Lower leg skin (tissue), 3 donors: ENCODE measurements at regions not wholly inside any gene's neighbourhood (a gene's known extent, or its start where the extent isn't known, plus 50 kb on each side); places are given as distances from the start of the nearest gene placed in this dataset.

ENCODE experiments used
- POLR2A ChIP-seq, 2 donors: fragments of 450-650 bp; IDR thresholded peaks; one replicate each; pipeline ENCODE4 v1.6.1; 2016 to 2017; ENCODE audit warnings: antibody characterized with exemption in 2 of 2, mild to moderate bottlenecking in 1 of 2, moderate library complexity in 1 of 2
- TF ChIP-seq, protein P1 (sequence below), 3 donors: fragments of 450-650 bp; IDR thresholded peaks; one replicate each; pipeline ENCODE4 v1.5.1; 2016; ENCODE audit warnings: antibody characterized with exemption in 3 of 3, mild to moderate bottlenecking in 3 of 3, moderate library complexity in 2 of 3

DNA sequence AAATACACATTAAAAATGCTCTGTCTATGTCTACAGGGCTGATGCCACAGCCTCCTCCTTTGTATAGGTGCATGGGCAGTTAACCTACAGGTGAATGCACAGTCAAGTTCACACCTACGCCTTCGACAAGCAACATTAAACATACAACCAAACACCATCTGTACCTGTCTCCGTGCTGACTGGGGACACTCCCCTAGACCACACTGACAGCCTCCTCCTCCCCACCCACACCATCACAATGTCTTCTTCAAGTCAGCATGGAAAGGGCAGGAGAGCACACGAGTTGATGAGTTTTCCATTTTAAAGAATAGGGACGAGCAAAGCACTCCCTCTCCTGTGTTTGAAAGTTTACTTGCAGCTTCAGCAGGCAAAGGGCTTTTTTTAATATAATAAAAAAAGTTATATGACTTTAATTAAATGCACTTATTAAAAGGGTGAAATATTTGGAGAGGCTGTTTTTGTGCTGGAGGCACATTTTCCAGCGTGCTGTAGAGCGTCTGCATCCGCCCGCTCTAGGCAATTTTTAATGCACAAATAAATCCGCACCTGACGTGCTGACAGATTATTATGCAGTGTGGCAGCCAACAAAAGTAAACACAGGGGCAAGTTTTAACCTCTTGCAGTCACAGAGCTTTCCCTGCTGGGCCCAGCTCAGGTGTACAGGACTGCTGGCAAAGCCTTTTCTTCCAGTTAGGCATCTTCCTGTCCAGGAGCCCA lies 367.9 kb downstream of the SOX9 start:
- TF ChIP-seq, protein P1, sequence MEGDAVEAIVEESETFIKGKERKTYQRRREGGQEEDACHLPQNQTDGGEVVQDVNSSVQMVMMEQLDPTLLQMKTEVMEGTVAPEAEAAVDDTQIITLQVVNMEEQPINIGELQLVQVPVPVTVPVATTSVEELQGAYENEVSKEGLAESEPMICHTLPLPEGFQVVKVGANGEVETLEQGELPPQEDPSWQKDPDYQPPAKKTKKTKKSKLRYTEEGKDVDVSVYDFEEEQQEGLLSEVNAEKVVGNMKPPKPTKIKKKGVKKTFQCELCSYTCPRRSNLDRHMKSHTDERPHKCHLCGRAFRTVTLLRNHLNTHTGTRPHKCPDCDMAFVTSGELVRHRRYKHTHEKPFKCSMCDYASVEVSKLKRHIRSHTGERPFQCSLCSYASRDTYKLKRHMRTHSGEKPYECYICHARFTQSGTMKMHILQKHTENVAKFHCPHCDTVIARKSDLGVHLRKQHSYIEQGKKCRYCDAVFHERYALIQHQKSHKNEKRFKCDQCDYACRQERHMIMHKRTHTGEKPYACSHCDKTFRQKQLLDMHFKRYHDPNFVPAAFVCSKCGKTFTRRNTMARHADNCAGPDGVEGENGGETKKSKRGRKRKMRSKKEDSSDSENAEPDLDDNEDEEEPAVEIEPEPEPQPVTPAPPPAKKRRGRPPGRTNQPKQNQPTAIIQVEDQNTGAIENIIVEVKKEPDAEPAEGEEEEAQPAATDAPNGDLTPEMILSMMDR (IDR thresholded peaks at IDR 0.05): no peak
- TF ChIP-seq POLR2A (IDR thresholded peaks at IDR 0.05): no peak
